Right lobe of liver (tissue), 6 donors: ENCODE measurements at regions not wholly inside any gene's neighbourhood (a gene's known extent, or its start where the extent isn't known, plus 50 kb on each side); places are given as distances from the start of the nearest gene placed in this dataset.

Experiments used
- ATAC-seq, 4 donors: fragments of 200-7000 bp; cut with Tn5 transposase; one replicate each; pipeline ENCODE4 v1.9.1; 2020; ENCODE audit warnings: mild to moderate bottlenecking in 4 of 4, moderate library complexity in 4 of 4
- DNase-seq, 3 donors: peaks; one replicate each; pipeline ENCODE4 v3.0.0-alpha.2; 2020
- H3K27ac ChIP-seq, 3 donors: fragments of 200-600 bp; one replicate each; pipeline ENCODE4 v1.8.0; 2022
- H3K27me3 ChIP-seq, 2 donors: fragments of 200-600 bp; one replicate each; pipeline ENCODE4 v1.8.0; 2022
- H3K36me3 ChIP-seq, 4 donors: fragments of 200-600 bp; sonication (generic) in 1 of 4; one replicate each; pipeline versions ENCODE4 v1.5.1 to v1.8.0; 2017 to 2022; ENCODE audit warnings: control low read depth in 1 of 4
- H3K4me1 ChIP-seq, 4 donors: fragments of 200-600 bp; sonication (generic) in 1 of 4; one replicate each; pipeline versions ENCODE4 v1.5.1 to v1.8.0; 2017 to 2022; ENCODE audit warnings: control low read depth in 1 of 4
- H3K4me3 ChIP-seq, 3 donors: fragments of 200-600 bp; one replicate each; pipeline ENCODE4 v1.8.0; 2022
- H3K9me3 ChIP-seq, 4 donors: fragments of 200-600 bp; sonication (generic) in 1 of 4; one replicate each; pipeline versions ENCODE4 v1.5.1 to v1.8.0; 2017 to 2022; ENCODE audit warnings: control low read depth in 1 of 4
- POLR2A ChIP-seq: fragments of 450-650 bp; IDR thresholded peaks from one replicate; pipeline ENCODE4 v1.6.1; 2017; ENCODE audit warnings: antibody characterized with exemption, mild to moderate bottlenecking
- WGBS: methylation state at CpG from one replicate; pipeline ENCODE4 v1.1.6; 2018; ENCODE audit warnings: low coverage, low lambda C conversion rate; ENCODE audit not compliant: insufficient coverage; ENCODE audit errors: missing lambda C conversion rate; 5-methylcytosine and 5-hydroxymethylcytosine counted together
- intact Hi-C, 2 donors: fragments of 100-400 bp; cut with DNase I; formaldehyde crosslinking; loops; one replicate each; pipeline versions ENCODE4 v1.11.2 to v1.14.1; 2022
- TF ChIP-seq, protein P1 (sequence below), 4 donors: fragments of 200-600 bp in 3 of 4; fragments of 450-650 bp in 1 of 4; IDR thresholded peaks; one replicate each; pipeline versions ENCODE4 v1.5.1 to v1.8.0; 2016 to 2022; ENCODE audit warnings: antibody characterized with exemption in 4 of 4, mild to moderate bottlenecking in 2 of 4
- donor health status: DM: no; HTN: yes; CAD: no.
- donor health status: DM: no; HTN: no; CAD: no.
- donor health status: DM: no; HTN: no; CAD: no.
- donor health status: DM: no; HTN: yes; CAD: no.
- donor health status: DM: no; HTN: yes; CAD: no.

DNA sequence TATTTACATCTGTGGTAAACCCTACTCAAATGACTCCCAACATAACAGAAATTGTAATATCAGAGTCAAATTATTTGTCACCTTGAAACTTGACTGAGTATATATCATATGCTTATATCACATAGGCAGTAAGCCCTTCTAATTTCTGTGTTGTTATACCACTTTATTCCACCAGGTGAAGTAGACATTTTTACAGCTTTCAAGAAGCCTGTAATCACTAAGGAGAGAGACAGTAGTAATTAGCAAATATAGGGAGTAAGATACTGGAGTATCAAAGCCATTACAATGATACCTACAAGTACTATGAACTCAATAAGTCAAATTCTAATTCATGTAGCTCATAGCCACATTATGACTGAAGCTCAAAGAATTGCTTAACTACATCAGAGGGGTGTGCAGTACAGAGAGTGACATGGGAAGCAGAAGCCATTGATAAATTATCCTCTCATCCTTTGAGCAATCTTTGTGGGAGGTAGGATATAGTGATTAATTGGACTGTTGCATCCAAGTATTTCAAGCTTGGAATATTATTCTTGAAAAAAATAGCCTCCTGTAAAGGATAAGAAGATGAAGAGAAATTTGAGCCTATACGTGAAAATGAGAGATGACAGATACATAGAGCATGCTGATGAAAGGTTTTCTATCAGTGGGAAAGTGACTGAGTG is 1005.9 kb downstream of the ZPLD1 start:
- no peak overlapping the region for H3K27ac ChIP-seq
- H3K4me3 ChIP-seq: no peak overlapping the region
- ATAC-seq (no peak), DNase-seq (no peak)
- no peaks in the 10 kb centered on the region for H3K9me3 ChIP-seq
- TF ChIP-seq, protein P1, sequence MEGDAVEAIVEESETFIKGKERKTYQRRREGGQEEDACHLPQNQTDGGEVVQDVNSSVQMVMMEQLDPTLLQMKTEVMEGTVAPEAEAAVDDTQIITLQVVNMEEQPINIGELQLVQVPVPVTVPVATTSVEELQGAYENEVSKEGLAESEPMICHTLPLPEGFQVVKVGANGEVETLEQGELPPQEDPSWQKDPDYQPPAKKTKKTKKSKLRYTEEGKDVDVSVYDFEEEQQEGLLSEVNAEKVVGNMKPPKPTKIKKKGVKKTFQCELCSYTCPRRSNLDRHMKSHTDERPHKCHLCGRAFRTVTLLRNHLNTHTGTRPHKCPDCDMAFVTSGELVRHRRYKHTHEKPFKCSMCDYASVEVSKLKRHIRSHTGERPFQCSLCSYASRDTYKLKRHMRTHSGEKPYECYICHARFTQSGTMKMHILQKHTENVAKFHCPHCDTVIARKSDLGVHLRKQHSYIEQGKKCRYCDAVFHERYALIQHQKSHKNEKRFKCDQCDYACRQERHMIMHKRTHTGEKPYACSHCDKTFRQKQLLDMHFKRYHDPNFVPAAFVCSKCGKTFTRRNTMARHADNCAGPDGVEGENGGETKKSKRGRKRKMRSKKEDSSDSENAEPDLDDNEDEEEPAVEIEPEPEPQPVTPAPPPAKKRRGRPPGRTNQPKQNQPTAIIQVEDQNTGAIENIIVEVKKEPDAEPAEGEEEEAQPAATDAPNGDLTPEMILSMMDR (IDR thresholded peaks at IDR 0.05): peak in 2 of 4 donors; percentile 19 to 20
- TF ChIP-seq POLR2A: no peak
- 69% methylated on average over 1 of the region's 1 CpG for WGBS
- no peaks in the 10 kb centered on the region for H3K27me3 ChIP-seq
- intact Hi-C loops: no loop called here
- no peaks in the 10 kb centered on the region for H3K36me3 ChIP-seq
- H3K4me1 ChIP-seq: no peaks in the 10 kb centered on the region

DNA sequence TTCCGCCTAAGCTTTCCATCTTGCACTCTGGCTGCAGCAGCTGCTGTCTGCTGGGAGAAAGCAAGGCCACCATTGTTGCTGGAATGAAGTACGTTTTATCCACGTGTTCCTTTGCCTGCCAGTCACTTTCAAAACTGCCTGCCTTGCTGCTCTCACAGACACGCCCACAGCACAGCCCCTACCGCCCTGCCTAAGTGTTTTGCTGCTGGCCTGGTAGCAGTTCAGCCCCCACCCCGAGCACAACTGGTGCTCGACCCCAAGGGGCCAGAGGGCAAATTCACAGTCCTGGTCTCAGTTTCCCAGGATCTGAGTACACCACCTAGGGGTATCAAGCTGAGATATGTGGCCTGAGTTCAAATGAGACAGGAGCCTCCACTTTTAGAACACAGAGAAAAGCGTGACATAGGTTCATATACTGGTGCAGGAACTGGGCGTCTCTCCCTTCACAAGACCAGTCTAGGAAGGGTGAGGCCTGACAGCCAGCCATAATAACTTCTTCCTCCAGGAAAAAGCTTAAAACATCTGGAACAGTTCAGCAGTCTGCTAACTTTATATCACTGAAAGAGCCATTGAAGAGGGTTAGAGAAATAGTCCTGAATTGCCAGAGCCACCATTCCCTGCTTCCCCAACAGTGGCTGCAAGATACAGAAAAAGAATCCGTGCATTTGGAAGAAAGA is 1012.3 kb downstream of the ZPLD1 start:
- Histone ChIP-seq H3K4me1 (no peaks in the 10 kb centered on the region), H3K36me3 (no peaks in the 10 kb centered on the region), H3K9me3 (no peaks in the 10 kb centered on the region), H3K27ac (no peak overlapping the region), H3K4me3 (no peak overlapping the region), H3K27me3 (no peaks in the 10 kb centered on the region)
- no peak for ATAC-seq
- WGBS: 46% methylated on average over 7 of the region's 10 CpGs
- intact Hi-C loops: no loop called here
- TF ChIP-seq, protein P1 (IDR thresholded peaks at IDR 0.05): no peak
- TF ChIP-seq POLR2A: no peak
- DNase-seq: no peak

DNA sequence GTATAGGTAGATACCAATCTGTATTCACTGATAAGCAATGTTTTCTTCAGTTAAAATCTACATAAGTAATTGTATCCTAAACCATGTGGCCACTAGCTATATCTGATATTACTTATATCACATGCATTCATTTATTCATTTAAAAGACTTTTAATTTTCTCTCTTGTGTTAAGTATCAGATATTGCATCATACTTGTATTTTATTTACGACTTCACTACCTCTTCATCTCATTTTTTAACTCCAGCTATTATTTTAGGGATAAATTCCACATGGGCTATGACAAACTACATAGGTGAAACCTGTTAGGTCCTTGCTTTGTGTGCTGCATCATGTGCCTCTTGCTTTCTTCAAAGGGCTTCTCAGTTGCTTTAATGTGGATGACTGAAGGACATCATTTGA is 1018.3 kb downstream of the ZPLD1 start:
- Histone ChIP-seq H3K9me3 (no peaks in the 10 kb centered on the region), H3K4me1 (no peaks in the 10 kb centered on the region), H3K27me3 (no peaks in the 10 kb centered on the region), H3K27ac (no peak overlapping the region), H3K36me3 (no peaks in the 10 kb centered on the region), H3K4me3 (no peak overlapping the region)
- no peak for ATAC-seq
- intact Hi-C loops: no loop called here
- no peak for DNase-seq
- WGBS: 36% methylated on average over 1 of the region's 1 CpG
- TF ChIP-seq, protein P1 (IDR thresholded peaks at IDR 0.05): no peak
- TF ChIP-seq POLR2A: no peak

DNA sequence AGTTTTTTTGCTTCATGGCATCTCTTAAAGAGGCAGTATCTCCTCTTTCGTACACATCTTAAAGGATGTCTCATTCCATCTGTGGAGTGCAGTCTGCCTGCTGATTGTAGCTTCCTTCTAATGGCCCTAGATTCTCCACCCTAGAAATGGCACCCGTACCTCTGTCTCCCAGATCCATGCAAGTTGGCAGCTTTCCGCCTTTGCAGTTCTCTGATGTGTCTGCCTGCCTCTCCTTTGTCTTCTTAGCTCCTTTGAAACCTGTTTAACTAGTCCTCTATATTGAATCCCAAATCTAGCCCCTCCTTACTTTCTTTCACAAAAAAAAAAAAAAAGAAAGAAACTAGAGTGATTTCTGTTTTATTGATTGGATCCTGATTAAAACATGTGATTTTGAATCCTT is 1025.0 kb downstream of the ZPLD1 start:
- ATAC-seq (no peak), DNase-seq (no peak)
- TF ChIP-seq POLR2A: no peak
- TF ChIP-seq, protein P1 (IDR thresholded peaks at IDR 0.05): no peak
- intact Hi-C loops: no loop called here
- Histone ChIP-seq H3K9me3 (no peaks in the 10 kb centered on the region), H3K36me3 (no peaks in the 10 kb centered on the region), H3K4me1 (no peaks in the 10 kb centered on the region), H3K27me3 (no peaks in the 10 kb centered on the region), H3K27ac (no peak overlapping the region), H3K4me3 (no peak overlapping the region)
- WGBS: 43% methylated on average over 3 of the region's 3 CpGs
